ENCODE measurements at regions not wholly inside any gene's neighbourhood (a gene's known extent, or its start where the extent isn't known, plus 50 kb on each side); places are given as distances from the start of the nearest gene placed in this dataset.

- Histone ChIP-seq H3K9me1 (ENCODE audit: control insufficient read depth, extremely low read depth, insufficient read depth, low read length) (no peaks in the 10 kb centered on the region), H3K4me1 (ENCODE audit: control insufficient read depth, extremely low read depth, insufficient read depth, low read length) (no peaks in the 10 kb centered on the region), H4K20me1 (ENCODE audit: control insufficient read depth, extremely low read depth, insufficient read depth, low read length) (no peaks in the 10 kb centered on the region), H3K4me2 (ENCODE audit: control insufficient read depth, extremely low read depth, insufficient read depth, low read depth, low read length) (no peak overlapping the region), H3K36me3 (ENCODE audit: control insufficient read depth in 2 of 2, extremely low read depth in 1 of 2, insufficient read depth in 2 of 2, low read length in 2 of 2) (no peaks in the 10 kb centered on the region), H3K27ac (ENCODE audit: control insufficient read depth, insufficient read depth, low read length) (no peak overlapping the region), H3K79me2 (ENCODE audit: control insufficient read depth, insufficient read depth, low read length) (no peaks in the 10 kb centered on the region), H2AFZ (ENCODE audit: control insufficient read depth, low read length) (no peak overlapping the region), H3K9me3 (ENCODE audit: control insufficient read depth, low read depth, low read length) (no peaks in the 10 kb centered on the region), H3K9ac (ENCODE audit: control insufficient read depth, extremely low read depth, insufficient read depth, low read length) (no peak overlapping the region), H3K4me3 (ENCODE audit: control insufficient read depth in 2 of 3, extremely low read depth in 1 of 3, insufficient read depth in 2 of 3, low read depth in 1 of 3, low read length in 3 of 3) (no peak overlapping the region), H3K27me3 (ENCODE audit: control insufficient read depth, extremely low read depth, insufficient read depth, low read length) (no peaks in the 10 kb centered on the region)
- DNase-seq (ENCODE audit: low read depth, low spot score) (no peak), FAIRE-seq (no peak)
- TF ChIP-seq CTCF (optimal IDR thresholded peaks at IDR 0.05 in 1 of 3, IDR thresholded peaks at IDR 0.05 in 1 of 3, conservative IDR thresholded peaks at IDR 0.05 in 1 of 3; ENCODE audit: extremely low read depth in 1 of 3, insufficient read depth in 2 of 3, low read length in 3 of 3) (no peak), EZH2 (IDR thresholded peaks at IDR 0.05; ENCODE audit: low read length) (no peak)
- dilution Hi-C loops (cut with MboI; ENCODE audit: extremely low pct_ligation_motif_present, low sequenced_read_pairs) = no loop called here
These were observed 580.2 kb downstream of the CDH11 start for GRCh38 chr16:64541621-64542020.

- Histone ChIP-seq H3K9ac (ENCODE audit: control insufficient read depth, extremely low read depth, insufficient read depth, low read length) (no peak overlapping the region), H3K79me2 (ENCODE audit: control insufficient read depth, insufficient read depth, low read length) (no peaks in the 10 kb centered on the region), H3K27me3 (ENCODE audit: control insufficient read depth, extremely low read depth, insufficient read depth, low read length) (no peaks in the 10 kb centered on the region), H4K20me1 (ENCODE audit: control insufficient read depth, extremely low read depth, insufficient read depth, low read length) (no peaks in the 10 kb centered on the region), H3K9me1 (ENCODE audit: control insufficient read depth, extremely low read depth, insufficient read depth, low read length) (no peaks in the 10 kb centered on the region), H2AFZ (ENCODE audit: control insufficient read depth, low read length) (no peak overlapping the region), H3K9me3 (ENCODE audit: control insufficient read depth, low read depth, low read length) (no peaks in the 10 kb centered on the region), H3K4me3 (ENCODE audit: control insufficient read depth in 2 of 3, extremely low read depth in 1 of 3, insufficient read depth in 2 of 3, low read depth in 1 of 3, low read length in 3 of 3) (no peak overlapping the region), H3K27ac (ENCODE audit: control insufficient read depth, insufficient read depth, low read length) (no peak overlapping the region), H3K36me3 (ENCODE audit: control insufficient read depth in 2 of 2, extremely low read depth in 1 of 2, insufficient read depth in 2 of 2, low read length in 2 of 2) (no peaks in the 10 kb centered on the region), H3K4me2 (ENCODE audit: control insufficient read depth, extremely low read depth, insufficient read depth, low read depth, low read length) (no peak overlapping the region), H3K4me1 (ENCODE audit: control insufficient read depth, extremely low read depth, insufficient read depth, low read length) (no peaks in the 10 kb centered on the region)
- dilution Hi-C loops (cut with MboI; ENCODE audit: extremely low pct_ligation_motif_present, low sequenced_read_pairs) = no loop called here
- TF ChIP-seq EZH2 (IDR thresholded peaks at IDR 0.05; ENCODE audit: low read length) (no peak), CTCF (optimal IDR thresholded peaks at IDR 0.05 in 1 of 3, IDR thresholded peaks at IDR 0.05 in 1 of 3, conservative IDR thresholded peaks at IDR 0.05 in 1 of 3; ENCODE audit: extremely low read depth in 1 of 3, insufficient read depth in 2 of 3, low read length in 3 of 3) (no peak)
- DNase-seq (ENCODE audit: low read depth, low spot score) (no peak), FAIRE-seq (no peak)
These were observed 581.4 kb downstream of the CDH11 start for GRCh38 chr16:64540434-64540833.

Measured in keratinocyte (primary cell).